WTC11 (cell line): ENCODE measurements at regions not wholly inside any gene's neighbourhood (a gene's known extent, or its start where the extent isn't known, plus 50 kb on each side); places are given as distances from the start of the nearest gene placed in this dataset.

ENCODE experiments used
- ATAC-seq: fragments of 200-7000 bp; cut with Tn5 transposase; 2 replicates; pipeline ENCODE4 v1.10.0; 2021; ENCODE audit warnings: mild to moderate bottlenecking, moderate library complexity
- CTCF ChIA-PET: fragments of 300-600 bp; sonication (Branson Sonifier 250); formaldehyde crosslinking; loops from one replicate; lab custom pipeline; 2021; ENCODE audit warnings: antibody characterized with exemption; lab: Charles Lee
- POLR2A ChIA-PET: fragments of 350-600 bp; sonication (Branson Sonifier 250); formaldehyde crosslinking; loops from one replicate; lab custom pipeline; 2021; ENCODE audit warnings: antibody characterized with exemption; lab: Charles Lee
- DNase-seq: peaks from one replicate; pipeline ENCODE4 v3.0.0; 2021; ENCODE audit warnings: low spot score
- H3K27ac Mint-ChIP-seq: 2 replicates; pipeline ENCODE4 v1.8.0; 2021; ENCODE audit warnings: mixed read lengths
- H3K27me3 Mint-ChIP-seq: 2 replicates; pipeline ENCODE4 v1.8.0; 2021; ENCODE audit warnings: low read depth, mild to moderate bottlenecking, moderate library complexity, mixed read lengths
- H3K36me3 Mint-ChIP-seq: 2 replicates; pipeline ENCODE4 v1.8.0; 2021; ENCODE audit warnings: mixed read lengths
- H3K4me1 Mint-ChIP-seq: 2 replicates; pipeline ENCODE4 v1.8.0; 2022; ENCODE audit warnings: mixed read lengths
- H3K4me3 Mint-ChIP-seq: 2 replicates; pipeline ENCODE4 v1.8.0; 2021; ENCODE audit warnings: mild to moderate bottlenecking, moderate library complexity, mixed read lengths
- H3K9me3 Mint-ChIP-seq: 2 replicates; pipeline ENCODE4 v1.8.0; 2021; ENCODE audit warnings: mixed read lengths
- ETV6 ChIP-seq: sonication (generic); formaldehyde crosslinking; IDR thresholded peaks from 2 replicates; pipeline ENCODE4 v1.8.1; 2022; ENCODE audit warnings: mild to moderate bottlenecking, missing genetic modification reagents
- GRHL2 ChIP-seq: fragments of 250-450 bp; sonication (Bioruptor Pico); IDR thresholded peaks from 2 replicates; pipeline ENCODE4 v1.8.0; 2022; ENCODE audit warnings: mild to moderate bottlenecking, moderate library complexity; ENCODE audit not compliant: insufficient replicate concordance, severe bottlenecking
- JAZF1 ChIP-seq: fragments of 250-450 bp; sonication (Bioruptor Pico); IDR thresholded peaks from 2 replicates; pipeline ENCODE4 v1.9.0; 2021; ENCODE audit warnings: moderate library complexity, mild to moderate bottlenecking, inconsistent platforms
- JUN ChIP-seq: sonication (generic); formaldehyde crosslinking; IDR thresholded peaks from 2 replicates; pipeline ENCODE4 v1.8.0; 2023; ENCODE audit warnings: mild to moderate bottlenecking, missing genetic modification reagents
- KAT7 ChIP-seq: sonication (generic); formaldehyde crosslinking; IDR thresholded peaks from 2 replicates; pipeline ENCODE4 v1.8.1; 2023; ENCODE audit warnings: missing genetic modification reagents, mild to moderate bottlenecking, borderline replicate concordance
- NFE2L1 ChIP-seq: sonication (generic); formaldehyde crosslinking; IDR thresholded peaks from 2 replicates; pipeline ENCODE4 v1.8.1; 2023; ENCODE audit warnings: missing genetic modification reagents
- TP53 ChIP-seq: sonication (generic); formaldehyde crosslinking; IDR thresholded peaks from 2 replicates; pipeline ENCODE4 v1.8.1; 2023; ENCODE audit warnings: mild to moderate bottlenecking, missing genetic modification reagents
- ZNF121 ChIP-seq: sonication (generic); formaldehyde crosslinking; IDR thresholded peaks from 2 replicates; pipeline ENCODE4 v1.8.0; 2023; ENCODE audit warnings: missing genetic modification reagents
- ZNF138 ChIP-seq: sonication (generic); formaldehyde crosslinking; conservative IDR thresholded peaks from 2 replicates; pipeline ENCODE4 v1.8.1; 2022; ENCODE audit warnings: mild to moderate bottlenecking, moderate library complexity, missing genetic modification reagents
- ZNF317 ChIP-seq: sonication (generic); formaldehyde crosslinking; IDR thresholded peaks from 2 replicates; pipeline ENCODE4 v1.8.1; 2023; ENCODE audit warnings: low read depth, mild to moderate bottlenecking, moderate library complexity, missing genetic modification reagents, borderline replicate concordance
- ZNF416 ChIP-seq: fragments of 250-450 bp; sonication (Bioruptor Pico); IDR thresholded peaks from 2 replicates; pipeline ENCODE4 v1.9.0; 2021; ENCODE audit warnings: mild to moderate bottlenecking, inconsistent platforms
- TF ChIP-seq, protein P1 (sequence below): sonication (generic); formaldehyde crosslinking; IDR thresholded peaks from 2 replicates; pipeline ENCODE4 v1.8.1; 2022; ENCODE audit warnings: mild to moderate bottlenecking, missing genetic modification reagents, moderate library complexity, borderline replicate concordance
- TF ChIP-seq, protein P2 (sequence below): sonication (generic); formaldehyde crosslinking; IDR thresholded peaks from 2 replicates; pipeline ENCODE4 v1.8.1; 2022; ENCODE audit warnings: missing genetic modification reagents, borderline replicate concordance
- TF ChIP-seq, protein P3 (sequence below): sonication (generic); formaldehyde crosslinking; IDR thresholded peaks from 2 replicates; pipeline ENCODE4 v1.8.1; 2023; ENCODE audit warnings: mild to moderate bottlenecking, missing genetic modification reagents, moderate library complexity
- TF ChIP-seq, protein P4 (sequence below): sonication (generic); formaldehyde crosslinking; IDR thresholded peaks from 2 replicates; pipeline ENCODE4 v1.8.1; 2022; ENCODE audit warnings: low read depth, mild to moderate bottlenecking, moderate library complexity, missing genetic modification reagents, borderline replicate concordance
- TF ChIP-seq, protein P5 (sequence below): fragments of 250-450 bp; sonication (Bioruptor Pico); conservative IDR thresholded peaks from 2 replicates; pipeline ENCODE4 v1.9.0; 2021; ENCODE audit warnings: mild to moderate bottlenecking
- TF ChIP-seq, protein P6 (sequence below): sonication (generic); formaldehyde crosslinking; IDR thresholded peaks from 2 replicates; pipeline ENCODE4 v1.8.0; 2022; ENCODE audit warnings: missing genetic modification reagents
- TF ChIP-seq, protein P7 (sequence below): sonication (generic); formaldehyde crosslinking; conservative IDR thresholded peaks from 2 replicates; pipeline ENCODE4 v1.8.1; 2022; ENCODE audit warnings: mild to moderate bottlenecking, missing genetic modification reagents
- TF ChIP-seq, protein P8 (sequence below): sonication (generic); formaldehyde crosslinking; IDR thresholded peaks from 2 replicates; pipeline ENCODE4 v1.8.1; 2023; ENCODE audit warnings: mild to moderate bottlenecking, missing genetic modification reagents

DNA sequence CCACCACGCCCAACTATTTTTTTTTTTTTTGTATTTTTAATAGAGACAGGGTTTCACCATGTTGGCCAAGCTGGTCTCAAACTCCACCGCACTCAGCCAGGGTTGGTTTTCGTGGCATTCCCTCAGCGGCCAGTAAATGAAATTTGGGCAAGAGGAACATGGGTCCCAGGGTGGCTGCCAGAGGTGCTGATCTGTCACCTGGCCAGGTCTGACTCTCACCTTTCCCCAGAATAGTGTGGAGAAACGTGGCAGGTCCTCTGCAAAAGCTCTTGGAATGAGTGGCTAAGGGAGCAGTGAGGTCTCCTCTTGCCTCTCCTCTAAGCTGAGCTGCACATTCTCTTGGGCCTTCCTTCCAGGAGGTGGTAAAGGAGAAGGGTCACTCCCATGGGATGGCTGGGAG is 170.1 kb downstream of the IRX2 start (continued):
- TF ChIP-seq, protein P1, sequence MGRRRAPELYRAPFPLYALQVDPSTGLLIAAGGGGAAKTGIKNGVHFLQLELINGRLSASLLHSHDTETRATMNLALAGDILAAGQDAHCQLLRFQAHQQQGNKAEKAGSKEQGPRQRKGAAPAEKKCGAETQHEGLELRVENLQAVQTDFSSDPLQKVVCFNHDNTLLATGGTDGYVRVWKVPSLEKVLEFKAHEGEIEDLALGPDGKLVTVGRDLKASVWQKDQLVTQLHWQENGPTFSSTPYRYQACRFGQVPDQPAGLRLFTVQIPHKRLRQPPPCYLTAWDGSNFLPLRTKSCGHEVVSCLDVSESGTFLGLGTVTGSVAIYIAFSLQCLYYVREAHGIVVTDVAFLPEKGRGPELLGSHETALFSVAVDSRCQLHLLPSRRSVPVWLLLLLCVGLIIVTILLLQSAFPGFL = no peak
- TF ChIP-seq NFE2L1 (CRISPR knock-in tag) (no peak), KAT7 (no peak), ZNF138 (no peak), JUN (CRISPR knock-in tag) (no peak), GRHL2 (CRISPR knock-in tag) (no peak)
- TF ChIP-seq, protein P2, sequence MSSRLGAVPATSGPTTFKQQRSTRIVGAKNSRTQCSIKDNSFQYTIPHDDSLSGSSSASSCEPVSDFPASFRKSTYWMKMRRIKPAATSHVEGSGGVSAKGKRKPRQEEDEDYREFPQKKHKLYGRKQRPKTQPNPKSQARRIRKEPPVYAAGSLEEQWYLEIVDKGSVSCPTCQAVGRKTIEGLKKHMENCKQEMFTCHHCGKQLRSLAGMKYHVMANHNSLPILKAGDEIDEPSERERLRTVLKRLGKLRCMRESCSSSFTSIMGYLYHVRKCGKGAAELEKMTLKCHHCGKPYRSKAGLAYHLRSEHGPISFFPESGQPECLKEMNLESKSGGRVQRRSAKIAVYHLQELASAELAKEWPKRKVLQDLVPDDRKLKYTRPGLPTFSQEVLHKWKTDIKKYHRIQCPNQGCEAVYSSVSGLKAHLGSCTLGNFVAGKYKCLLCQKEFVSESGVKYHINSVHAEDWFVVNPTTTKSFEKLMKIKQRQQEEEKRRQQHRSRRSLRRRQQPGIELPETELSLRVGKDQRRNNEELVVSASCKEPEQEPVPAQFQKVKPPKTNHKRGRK = no peak
- TF ChIP-seq, protein P3, sequence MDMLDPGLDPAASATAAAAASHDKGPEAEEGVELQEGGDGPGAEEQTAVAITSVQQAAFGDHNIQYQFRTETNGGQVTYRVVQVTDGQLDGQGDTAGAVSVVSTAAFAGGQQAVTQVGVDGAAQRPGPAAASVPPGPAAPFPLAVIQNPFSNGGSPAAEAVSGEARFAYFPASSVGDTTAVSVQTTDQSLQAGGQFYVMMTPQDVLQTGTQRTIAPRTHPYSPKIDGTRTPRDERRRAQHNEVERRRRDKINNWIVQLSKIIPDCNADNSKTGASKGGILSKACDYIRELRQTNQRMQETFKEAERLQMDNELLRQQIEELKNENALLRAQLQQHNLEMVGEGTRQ = no peak
- TF ChIP-seq, protein P4, sequence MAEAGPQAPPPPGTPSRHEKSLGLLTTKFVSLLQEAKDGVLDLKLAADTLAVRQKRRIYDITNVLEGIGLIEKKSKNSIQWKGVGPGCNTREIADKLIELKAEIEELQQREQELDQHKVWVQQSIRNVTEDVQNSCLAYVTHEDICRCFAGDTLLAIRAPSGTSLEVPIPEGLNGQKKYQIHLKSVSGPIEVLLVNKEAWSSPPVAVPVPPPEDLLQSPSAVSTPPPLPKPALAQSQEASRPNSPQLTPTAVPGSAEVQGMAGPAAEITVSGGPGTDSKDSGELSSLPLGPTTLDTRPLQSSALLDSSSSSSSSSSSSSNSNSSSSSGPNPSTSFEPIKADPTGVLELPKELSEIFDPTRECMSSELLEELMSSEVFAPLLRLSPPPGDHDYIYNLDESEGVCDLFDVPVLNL (CRISPR knock-in tag) = no peak

DNA sequence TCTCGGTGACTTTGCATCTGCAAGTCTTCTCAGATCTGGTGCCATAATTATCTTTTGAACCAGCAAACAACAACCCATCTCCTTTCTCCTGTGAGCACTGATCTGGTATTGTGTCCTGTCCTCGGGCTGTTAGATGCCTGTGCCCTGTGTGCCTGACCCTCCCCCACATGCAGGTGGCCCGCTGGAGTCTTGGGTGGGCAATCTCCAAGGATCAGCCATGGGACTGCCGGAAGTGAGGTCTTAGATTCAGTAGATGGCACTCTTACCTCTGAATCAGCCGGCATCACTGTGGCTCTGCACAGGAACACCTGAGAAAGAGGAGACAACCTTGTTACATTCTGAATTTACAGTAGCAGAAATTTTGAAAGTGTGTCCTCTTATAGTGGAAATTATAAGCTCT is 172.4 kb downstream of the IRX2 start:
- CTCF ChIA-PET = no interaction called here
- H3K36me3 Mint-ChIP-seq = no peaks in the 10 kb centered on the region
- ATAC-seq (peak; percentile 76), DNase-seq (peak; percentile 31)
- no peaks in the 10 kb centered on the region for H3K9me3 Mint-ChIP-seq
- POLR2A ChIA-PET = no interaction called here
- peaks cover 12% of the 10 kb centered on the region for H3K4me1 Mint-ChIP-seq
- H3K27ac Mint-ChIP-seq = no peak overlapping the region
- TF ChIP-seq ZNF121 (CRISPR knock-in tag) (peak; percentile 12; the same call in 1 of the 2 replicates), ZNF416 (CRISPR knock-in tag) (no peak)
- H3K27me3 Mint-ChIP-seq = no peaks in the 10 kb centered on the region; the same call in 1 of the 2 replicates
- H3K4me3 Mint-ChIP-seq = no peak overlapping the region

DNA sequence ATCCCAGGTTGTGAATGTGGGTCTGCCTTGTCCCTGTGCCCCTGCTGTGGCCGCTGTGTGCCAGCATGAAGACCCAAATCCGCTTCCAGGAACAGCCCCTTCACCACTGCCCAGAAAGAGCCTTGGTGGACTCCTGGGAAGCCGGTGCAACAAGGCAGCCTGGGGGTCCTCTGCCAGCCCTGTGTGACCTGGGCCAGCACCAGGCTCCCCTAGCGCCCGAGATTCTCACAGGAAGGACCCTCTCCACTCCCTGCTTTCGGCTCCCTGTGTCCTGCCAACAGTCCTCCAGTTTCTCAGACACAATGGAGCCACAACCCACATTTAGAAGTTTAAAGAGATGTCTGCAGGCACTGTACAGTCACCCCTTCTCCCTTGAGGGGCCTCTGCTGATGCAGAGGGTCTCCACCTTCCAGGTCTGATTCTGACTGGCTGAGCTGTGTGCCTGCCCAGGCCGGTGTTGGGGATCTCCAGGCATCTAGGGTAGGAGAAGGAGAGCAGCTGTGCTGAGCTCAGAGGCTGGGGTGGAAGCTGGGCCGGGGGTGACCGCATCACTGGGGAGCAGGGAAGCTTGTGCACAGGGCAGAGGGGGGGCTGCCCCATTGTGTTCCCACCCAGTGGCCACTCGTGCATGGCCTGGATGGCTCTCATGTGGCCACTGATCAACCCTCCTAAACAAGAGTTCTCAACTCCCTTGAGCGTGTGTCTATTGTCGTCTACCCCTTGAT is 174.0 kb downstream of the IRX2 start:
- no peak for ATAC-seq
- Mint-ChIP-seq H3K36me3 (no peaks in the 10 kb centered on the region), H3K27ac (no peak overlapping the region), H3K9me3 (no peaks in the 10 kb centered on the region), H3K4me1 (peaks cover 12% of the 10 kb centered on the region), H3K27me3 (no peaks in the 10 kb centered on the region; the same call in 1 of the 2 replicates), H3K4me3 (no peak overlapping the region)
- CTCF ChIA-PET = no interaction called here
- DNase-seq = no peak
- POLR2A ChIA-PET = no interaction called here
- TF ChIP-seq, protein P5, sequence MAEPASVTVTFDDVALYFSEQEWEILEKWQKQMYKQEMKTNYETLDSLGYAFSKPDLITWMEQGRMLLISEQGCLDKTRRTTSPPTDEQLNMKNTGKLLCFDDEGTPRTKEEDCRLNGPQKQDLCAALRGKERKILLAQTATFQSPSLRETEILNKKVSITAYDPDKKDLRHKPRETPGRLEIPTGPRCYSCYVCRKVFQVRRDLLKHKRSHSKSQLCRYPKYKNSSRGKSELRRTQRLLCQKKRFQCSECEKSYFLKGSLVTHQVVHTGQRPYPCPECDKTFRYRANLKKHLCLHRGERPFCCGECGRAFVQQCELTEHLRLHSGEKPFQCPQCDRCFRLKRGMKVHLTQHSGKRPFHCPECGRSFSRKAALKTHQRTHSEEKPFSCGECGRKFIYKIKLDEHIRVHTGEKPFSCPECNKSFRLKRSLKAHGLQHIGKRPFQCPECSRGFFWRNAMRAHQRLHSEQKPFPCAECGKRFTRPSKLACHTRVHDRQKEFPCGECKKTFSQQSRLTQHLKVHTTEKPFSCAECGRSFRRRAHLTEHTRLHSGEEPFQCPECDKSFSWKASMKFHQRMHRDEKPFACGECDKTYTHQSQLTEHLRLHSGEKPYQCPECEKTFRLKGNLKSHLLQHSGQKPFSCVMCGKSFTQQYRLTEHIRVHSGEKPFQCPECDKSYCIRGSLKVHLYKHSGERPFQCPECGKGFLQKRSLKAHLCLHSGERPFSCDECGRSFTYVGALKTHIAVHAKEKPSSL (CRISPR knock-in tag) = no peak
- TF ChIP-seq JAZF1 (CRISPR knock-in tag) (no peak), TP53 (no peak), ETV6 (CRISPR knock-in tag) (no peak), ZNF317 (CRISPR knock-in tag) (no peak), JUN (CRISPR knock-in tag) (no peak), NFE2L1 (CRISPR knock-in tag) (no peak), GRHL2 (CRISPR knock-in tag) (no peak)
- TF ChIP-seq, protein P6, sequence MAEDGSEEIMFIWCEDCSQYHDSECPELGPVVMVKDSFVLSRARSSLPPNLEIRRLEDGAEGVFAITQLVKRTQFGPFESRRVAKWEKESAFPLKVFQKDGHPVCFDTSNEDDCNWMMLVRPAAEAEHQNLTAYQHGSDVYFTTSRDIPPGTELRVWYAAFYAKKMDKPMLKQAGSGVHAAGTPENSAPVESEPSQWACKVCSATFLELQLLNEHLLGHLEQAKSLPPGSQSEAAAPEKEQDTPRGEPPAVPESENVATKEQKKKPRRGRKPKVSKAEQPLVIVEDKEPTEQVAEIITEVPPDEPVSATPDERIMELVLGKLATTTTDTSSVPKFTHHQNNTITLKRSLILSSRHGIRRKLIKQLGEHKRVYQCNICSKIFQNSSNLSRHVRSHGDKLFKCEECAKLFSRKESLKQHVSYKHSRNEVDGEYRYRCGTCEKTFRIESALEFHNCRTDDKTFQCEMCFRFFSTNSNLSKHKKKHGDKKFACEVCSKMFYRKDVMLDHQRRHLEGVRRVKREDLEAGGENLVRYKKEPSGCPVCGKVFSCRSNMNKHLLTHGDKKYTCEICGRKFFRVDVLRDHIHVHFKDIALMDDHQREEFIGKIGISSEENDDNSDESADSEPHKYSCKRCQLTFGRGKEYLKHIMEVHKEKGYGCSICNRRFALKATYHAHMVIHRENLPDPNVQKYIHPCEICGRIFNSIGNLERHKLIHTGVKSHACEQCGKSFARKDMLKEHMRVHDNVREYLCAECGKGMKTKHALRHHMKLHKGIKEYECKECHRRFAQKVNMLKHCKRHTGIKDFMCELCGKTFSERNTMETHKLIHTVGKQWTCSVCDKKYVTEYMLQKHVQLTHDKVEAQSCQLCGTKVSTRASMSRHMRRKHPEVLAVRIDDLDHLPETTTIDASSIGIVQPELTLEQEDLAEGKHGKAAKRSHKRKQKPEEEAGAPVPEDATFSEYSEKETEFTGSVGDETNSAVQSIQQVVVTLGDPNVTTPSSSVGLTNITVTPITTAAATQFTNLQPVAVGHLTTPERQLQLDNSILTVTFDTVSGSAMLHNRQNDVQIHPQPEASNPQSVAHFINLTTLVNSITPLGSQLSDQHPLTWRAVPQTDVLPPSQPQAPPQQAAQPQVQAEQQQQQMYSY (CRISPR knock-in tag) = no peak
- TF ChIP-seq, protein P7, sequence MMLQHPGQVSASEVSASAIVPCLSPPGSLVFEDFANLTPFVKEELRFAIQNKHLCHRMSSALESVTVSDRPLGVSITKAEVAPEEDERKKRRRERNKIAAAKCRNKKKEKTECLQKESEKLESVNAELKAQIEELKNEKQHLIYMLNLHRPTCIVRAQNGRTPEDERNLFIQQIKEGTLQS = no peak
- TF ChIP-seq, protein P8, sequence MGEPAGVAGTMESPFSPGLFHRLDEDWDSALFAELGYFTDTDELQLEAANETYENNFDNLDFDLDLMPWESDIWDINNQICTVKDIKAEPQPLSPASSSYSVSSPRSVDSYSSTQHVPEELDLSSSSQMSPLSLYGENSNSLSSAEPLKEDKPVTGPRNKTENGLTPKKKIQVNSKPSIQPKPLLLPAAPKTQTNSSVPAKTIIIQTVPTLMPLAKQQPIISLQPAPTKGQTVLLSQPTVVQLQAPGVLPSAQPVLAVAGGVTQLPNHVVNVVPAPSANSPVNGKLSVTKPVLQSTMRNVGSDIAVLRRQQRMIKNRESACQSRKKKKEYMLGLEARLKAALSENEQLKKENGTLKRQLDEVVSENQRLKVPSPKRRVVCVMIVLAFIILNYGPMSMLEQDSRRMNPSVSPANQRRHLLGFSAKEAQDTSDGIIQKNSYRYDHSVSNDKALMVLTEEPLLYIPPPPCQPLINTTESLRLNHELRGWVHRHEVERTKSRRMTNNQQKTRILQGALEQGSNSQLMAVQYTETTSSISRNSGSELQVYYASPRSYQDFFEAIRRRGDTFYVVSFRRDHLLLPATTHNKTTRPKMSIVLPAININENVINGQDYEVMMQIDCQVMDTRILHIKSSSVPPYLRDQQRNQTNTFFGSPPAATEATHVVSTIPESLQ (CRISPR knock-in tag) = no peak
